PC-3 (cell line): ENCODE measurements at regions not wholly inside any gene's neighbourhood (a gene's known extent, or its start where the extent isn't known, plus 50 kb on each side); places are given as distances from the start of the nearest gene placed in this dataset.
"Not testable (repeated sequence)": the region's sequence is repeated elsewhere in the genome, so short reads cannot be mapped to it uniquely, and the experiment has no call there.

Source experiments
- EZH2 ChIP-seq: fragments of 300-600 bp; sonication (generic); IDR thresholded peaks from one replicate; pipeline ENCODE4 v1.6.1; 2017; ENCODE audit warnings: antibody characterized with exemption, mild to moderate bottlenecking, low read length; ENCODE audit not compliant: unreplicated experiment
- TF ChIP-seq, protein P1 (sequence below): fragments of 300-600 bp; sonication (generic); conservative IDR thresholded peaks from 2 replicates; pipeline ENCODE4 v1.5.1; 2017; ENCODE audit warnings: antibody characterized with exemption, low read depth, mild to moderate bottlenecking, low read length

DNA sequence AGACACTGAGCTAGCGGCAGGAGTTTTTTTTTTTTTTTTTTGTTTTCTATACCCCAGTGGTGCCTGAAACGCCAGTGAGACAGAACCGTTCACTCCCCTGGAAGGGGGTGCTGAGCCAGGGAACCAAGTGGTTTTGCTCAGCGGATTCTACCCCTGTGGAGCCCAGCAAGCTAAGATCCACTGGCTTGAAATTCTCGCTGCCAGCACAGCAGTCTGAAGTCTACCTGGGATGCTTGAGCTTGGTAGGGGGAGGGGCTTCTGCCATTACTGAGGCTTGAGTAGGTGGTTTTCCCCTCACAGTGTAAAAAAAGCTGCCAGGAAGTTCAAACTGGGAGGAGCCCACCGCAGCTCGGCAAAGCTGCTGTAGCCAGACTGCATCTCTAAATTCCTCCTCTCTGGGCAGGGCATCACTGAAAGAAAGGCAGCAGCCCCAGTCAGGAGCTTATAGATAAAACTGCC lies 173.0 kb downstream of the DMAC1 start:
- TF ChIP-seq, protein P1, sequence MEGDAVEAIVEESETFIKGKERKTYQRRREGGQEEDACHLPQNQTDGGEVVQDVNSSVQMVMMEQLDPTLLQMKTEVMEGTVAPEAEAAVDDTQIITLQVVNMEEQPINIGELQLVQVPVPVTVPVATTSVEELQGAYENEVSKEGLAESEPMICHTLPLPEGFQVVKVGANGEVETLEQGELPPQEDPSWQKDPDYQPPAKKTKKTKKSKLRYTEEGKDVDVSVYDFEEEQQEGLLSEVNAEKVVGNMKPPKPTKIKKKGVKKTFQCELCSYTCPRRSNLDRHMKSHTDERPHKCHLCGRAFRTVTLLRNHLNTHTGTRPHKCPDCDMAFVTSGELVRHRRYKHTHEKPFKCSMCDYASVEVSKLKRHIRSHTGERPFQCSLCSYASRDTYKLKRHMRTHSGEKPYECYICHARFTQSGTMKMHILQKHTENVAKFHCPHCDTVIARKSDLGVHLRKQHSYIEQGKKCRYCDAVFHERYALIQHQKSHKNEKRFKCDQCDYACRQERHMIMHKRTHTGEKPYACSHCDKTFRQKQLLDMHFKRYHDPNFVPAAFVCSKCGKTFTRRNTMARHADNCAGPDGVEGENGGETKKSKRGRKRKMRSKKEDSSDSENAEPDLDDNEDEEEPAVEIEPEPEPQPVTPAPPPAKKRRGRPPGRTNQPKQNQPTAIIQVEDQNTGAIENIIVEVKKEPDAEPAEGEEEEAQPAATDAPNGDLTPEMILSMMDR: not testable (repeated sequence)
- not testable (repeated sequence) for TF ChIP-seq EZH2
